ENCODE measurements at regions not wholly inside any gene's neighbourhood (a gene's known extent, or its start where the extent isn't known, plus 50 kb on each side); places are given as distances from the start of the nearest gene placed in this dataset.

- no peak for DNase-seq
- BruUV-seq (replicated peaks) = no TSS peak
- H3K4me1 Mint-ChIP-seq (ENCODE audit: low read depth, unreplicated experiment) = no peaks in the 10 kb centered on the region
- intact Hi-C loops (cut with micrococcal nuclease; ENCODE audit: unreplicated experiment) = no loop called here
- no peaks in the 10 kb centered on the region for H3K27me3 ChIP-seq (replicated peaks; ENCODE audit: control insufficient read depth, insufficient read depth, low read length)
- H3K4me3 ChIP-seq (ENCODE audit: low read depth, low read length) = no peak overlapping the region
- H3K36me3 ChIP-seq (ENCODE audit: control insufficient read depth, insufficient read depth, low read length) = no peaks in the 10 kb centered on the region
- POLR2A ChIA-PET = no interaction called here
- no peaks in the 10 kb centered on the region for H3K36me3 Mint-ChIP-seq (ENCODE audit: insufficient read depth, unreplicated experiment)
- H3K27ac Mint-ChIP-seq (ENCODE audit: unreplicated experiment) = no peak overlapping the region
- no peaks in the 10 kb centered on the region for H3K27me3 Mint-ChIP-seq (ENCODE audit: insufficient read depth, unreplicated experiment)
- H3K4me1 ChIP-seq = no peaks in the 10 kb centered on the region
- CTCF ChIA-PET = no interaction called here
- TF ChIP-seq CTCF (IDR thresholded peaks at IDR 0.05; ENCODE audit: insufficient read depth in 1 of 2, low read depth in 1 of 2, low read length in 1 of 2, severe bottlenecking in 1 of 2, unreplicated experiment in 1 of 2) = no peak
- no peak overlapping the region for H3K4me3 Mint-ChIP-seq (ENCODE audit: unreplicated experiment)
- H3K9me3 Mint-ChIP-seq (ENCODE audit: unreplicated experiment) = no peaks in the 10 kb centered on the region
- H3K9me3 ChIP-seq = no peaks in the 10 kb centered on the region
Observed at GRCh38 chrX:8067754-8068462, 103.2 kb downstream of the VCX2 start.

GRCh38 chrX:8052909-8053308 is 118.2 kb downstream of the VCX2 start:
- TF ChIP-seq CTCF (IDR thresholded peaks at IDR 0.05; ENCODE audit: insufficient read depth in 1 of 2, low read depth in 1 of 2, low read length in 1 of 2, severe bottlenecking in 1 of 2, unreplicated experiment in 1 of 2) = no peak
- no peaks in the 10 kb centered on the region for H3K9me3 Mint-ChIP-seq (ENCODE audit: unreplicated experiment)
- H3K36me3 Mint-ChIP-seq (ENCODE audit: insufficient read depth, unreplicated experiment) = no peaks in the 10 kb centered on the region
- H3K27ac Mint-ChIP-seq (ENCODE audit: unreplicated experiment) = no peak overlapping the region
- H3K4me3 Mint-ChIP-seq (ENCODE audit: unreplicated experiment) = no peak overlapping the region
- Histone ChIP-seq H3K9me3 (no peaks in the 10 kb centered on the region), H3K36me3 (ENCODE audit: control insufficient read depth, insufficient read depth, low read length) (no peaks in the 10 kb centered on the region), H3K4me3 (ENCODE audit: low read depth, low read length) (no peak overlapping the region), H3K27me3 (replicated peaks; ENCODE audit: control insufficient read depth, insufficient read depth, low read length) (no peaks in the 10 kb centered on the region), H3K4me1 (no peaks in the 10 kb centered on the region)
- no TSS peak for BruUV-seq (replicated peaks)
- intact Hi-C loops (cut with micrococcal nuclease; ENCODE audit: unreplicated experiment) = no loop called here
- no peaks in the 10 kb centered on the region for H3K27me3 Mint-ChIP-seq (ENCODE audit: insufficient read depth, unreplicated experiment)
- CTCF ChIA-PET = no interaction called here
- no peak for DNase-seq
- no peaks in the 10 kb centered on the region for H3K4me1 Mint-ChIP-seq (ENCODE audit: low read depth, unreplicated experiment)
- POLR2A ChIA-PET = no interaction called here

GRCh38 chrX:8049827-8050226 is 121.2 kb downstream of the VCX2 start:
- DNase-seq = no peak
- H3K4me3 ChIP-seq (ENCODE audit: low read depth, low read length) = no peak overlapping the region
- ChIA-PET POLR2A (no interaction called here), CTCF (no interaction called here)
- no peaks in the 10 kb centered on the region for H3K9me3 ChIP-seq
- Mint-ChIP-seq H3K36me3 (ENCODE audit: insufficient read depth, unreplicated experiment) (no peaks in the 10 kb centered on the region), H3K27ac (ENCODE audit: unreplicated experiment) (no peak overlapping the region), H3K4me1 (ENCODE audit: low read depth, unreplicated experiment) (no peaks in the 10 kb centered on the region), H3K9me3 (ENCODE audit: unreplicated experiment) (no peaks in the 10 kb centered on the region), H3K4me3 (ENCODE audit: unreplicated experiment) (no peak overlapping the region), H3K27me3 (ENCODE audit: insufficient read depth, unreplicated experiment) (no peaks in the 10 kb centered on the region)
- BruUV-seq (replicated peaks) = no TSS peak
- no peak for TF ChIP-seq CTCF (IDR thresholded peaks at IDR 0.05; ENCODE audit: insufficient read depth in 1 of 2, low read depth in 1 of 2, low read length in 1 of 2, severe bottlenecking in 1 of 2, unreplicated experiment in 1 of 2)
- intact Hi-C loops (cut with micrococcal nuclease; ENCODE audit: unreplicated experiment) = no loop called here
- H3K27me3 ChIP-seq (replicated peaks; ENCODE audit: control insufficient read depth, insufficient read depth, low read length) = no peaks in the 10 kb centered on the region
- no peaks in the 10 kb centered on the region for H3K36me3 ChIP-seq (ENCODE audit: control insufficient read depth, insufficient read depth, low read length)
- H3K4me1 ChIP-seq = no peaks in the 10 kb centered on the region
